ENCODE measurements at regions not wholly inside any gene's neighbourhood (a gene's known extent, or its start where the extent isn't known, plus 50 kb on each side); places are given as distances from the start of the nearest gene placed in this dataset.

GRCh38 chr1:204806943-204807687 lies 63.5 kb upstream of the NFASC start:
- no peaks in the 10 kb centered on the region for H3K36me3 ChIP-seq (ENCODE audit: insufficient read depth, low read length)
- peak overlapping the region; percentile 94 for H3K4me2 ChIP-seq (ENCODE audit: insufficient read depth, low read length)
- peak; percentile 87 for DNase-seq
- H3K27ac ChIP-seq (ENCODE audit: low read length), result no peak overlapping the region
- H3K4me1 ChIP-seq (ENCODE audit: insufficient read depth, low read length), result peaks cover 13% of the 10 kb centered on the region
- no peaks in the 10 kb centered on the region for H4K20me1 ChIP-seq (ENCODE audit: insufficient read depth, low read length)
- no peaks in the 10 kb centered on the region for H3K79me2 ChIP-seq (ENCODE audit: insufficient read depth, low read length)
- H3K4me3 ChIP-seq (ENCODE audit: low read depth in 1 of 2, low read length in 2 of 2), result peak overlapping the region in 1 of 2 experiments; percentile 66; a peak in 3 of 4 replicates
- H3K9me3 ChIP-seq (ENCODE audit: insufficient read depth, low read length, severe bottlenecking), result no peaks in the 10 kb centered on the region
- peak; percentile 94 for ATAC-seq (ENCODE audit: insufficient read depth, low read depth)
- TF ChIP-seq EZH2 (IDR thresholded peaks at IDR 0.05; ENCODE audit: borderline replicate concordance, low read depth, low read length, severe bottlenecking), result no peak
- TF ChIP-seq CTCF (IDR thresholded peaks at IDR 0.05; ENCODE audit: borderline replicate concordance, extremely low read depth, low read length, poor library complexity, severe bottlenecking), result peak; percentile 89
- H2AFZ ChIP-seq (ENCODE audit: low read depth, low read length), result peak overlapping the region; percentile 83
- H3K27me3 ChIP-seq (ENCODE audit: insufficient read depth, low read length, poor library complexity), result no peaks in the 10 kb centered on the region
- H3K9ac ChIP-seq (ENCODE audit: low read depth, low read length), result peak overlapping the region; percentile 50

DNA sequence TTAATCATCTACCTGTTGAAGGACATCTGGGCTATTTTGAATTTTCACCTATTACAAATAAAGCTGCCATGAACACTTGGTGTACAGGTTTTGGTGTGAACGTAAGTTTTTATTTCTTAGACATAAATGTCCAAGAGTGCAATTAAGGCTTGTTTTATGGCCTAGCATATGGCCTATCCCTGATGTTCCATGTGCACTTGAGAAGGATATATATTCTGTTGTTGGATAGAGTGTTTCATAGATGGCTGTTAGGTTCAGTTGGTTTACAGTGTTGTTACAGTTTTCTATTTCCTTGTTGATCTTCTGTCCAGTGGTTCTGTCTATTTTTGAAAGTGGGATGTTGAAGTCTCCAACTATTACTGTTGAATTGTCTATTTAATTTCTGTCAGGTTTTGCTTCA lies 61.2 kb upstream of the NFASC start:
- Histone ChIP-seq H3K4me3 (ENCODE audit: low read depth in 1 of 2, low read length in 2 of 2) (no peak overlapping the region), H3K4me1 (ENCODE audit: insufficient read depth, low read length) (peaks cover 13% of the 10 kb centered on the region), H3K9me3 (ENCODE audit: insufficient read depth, low read length, severe bottlenecking) (no peaks in the 10 kb centered on the region), H3K4me2 (ENCODE audit: insufficient read depth, low read length) (no peak overlapping the region), H3K36me3 (ENCODE audit: insufficient read depth, low read length) (no peaks in the 10 kb centered on the region), H3K79me2 (ENCODE audit: insufficient read depth, low read length) (no peaks in the 10 kb centered on the region), H4K20me1 (ENCODE audit: insufficient read depth, low read length) (no peaks in the 10 kb centered on the region; the same call in 1 of the 2 replicates), H3K9ac (ENCODE audit: low read depth, low read length) (no peak overlapping the region), H3K27me3 (ENCODE audit: insufficient read depth, low read length, poor library complexity) (peaks cover 20% of the 10 kb centered on the region), H2AFZ (ENCODE audit: low read depth, low read length) (no peak overlapping the region), H3K27ac (ENCODE audit: low read length) (no peak overlapping the region)
- TF ChIP-seq EZH2 (IDR thresholded peaks at IDR 0.05; ENCODE audit: borderline replicate concordance, low read depth, low read length, severe bottlenecking) (no peak), CTCF (IDR thresholded peaks at IDR 0.05; ENCODE audit: borderline replicate concordance, extremely low read depth, low read length, poor library complexity, severe bottlenecking) (no peak)
- no peak for ATAC-seq (ENCODE audit: insufficient read depth, low read depth)
- no peak for DNase-seq

GRCh38 chr1:204812842-204813241 lies 57.8 kb upstream of the NFASC start:
- no peak for ATAC-seq (ENCODE audit: insufficient read depth, low read depth)
- Histone ChIP-seq H3K27ac (ENCODE audit: low read length) (no peak overlapping the region), H3K27me3 (ENCODE audit: insufficient read depth, low read length, poor library complexity) (peaks cover 44% of the 10 kb centered on the region), H3K79me2 (ENCODE audit: insufficient read depth, low read length) (no peaks in the 10 kb centered on the region), H3K4me3 (ENCODE audit: low read depth in 1 of 2, low read length in 2 of 2) (no peak overlapping the region), H3K36me3 (ENCODE audit: insufficient read depth, low read length) (no peaks in the 10 kb centered on the region), H4K20me1 (ENCODE audit: insufficient read depth, low read length) (no peaks in the 10 kb centered on the region; the same call in 1 of the 2 replicates), H3K9me3 (ENCODE audit: insufficient read depth, low read length, severe bottlenecking) (no peaks in the 10 kb centered on the region), H3K9ac (ENCODE audit: low read depth, low read length) (no peak overlapping the region), H3K4me2 (ENCODE audit: insufficient read depth, low read length) (no peak overlapping the region), H2AFZ (ENCODE audit: low read depth, low read length) (no peak overlapping the region), H3K4me1 (ENCODE audit: insufficient read depth, low read length) (no peaks in the 10 kb centered on the region)
- no peak for DNase-seq
- TF ChIP-seq EZH2 (IDR thresholded peaks at IDR 0.05; ENCODE audit: borderline replicate concordance, low read depth, low read length, severe bottlenecking), result no peak
- no peak for TF ChIP-seq CTCF (IDR thresholded peaks at IDR 0.05; ENCODE audit: borderline replicate concordance, extremely low read depth, low read length, poor library complexity, severe bottlenecking)
